ENCODE measurements at regions not wholly inside any gene's neighbourhood (a gene's known extent, or its start where the extent isn't known, plus 50 kb on each side); places are given as distances from the start of the nearest gene placed in this dataset.

DNA sequence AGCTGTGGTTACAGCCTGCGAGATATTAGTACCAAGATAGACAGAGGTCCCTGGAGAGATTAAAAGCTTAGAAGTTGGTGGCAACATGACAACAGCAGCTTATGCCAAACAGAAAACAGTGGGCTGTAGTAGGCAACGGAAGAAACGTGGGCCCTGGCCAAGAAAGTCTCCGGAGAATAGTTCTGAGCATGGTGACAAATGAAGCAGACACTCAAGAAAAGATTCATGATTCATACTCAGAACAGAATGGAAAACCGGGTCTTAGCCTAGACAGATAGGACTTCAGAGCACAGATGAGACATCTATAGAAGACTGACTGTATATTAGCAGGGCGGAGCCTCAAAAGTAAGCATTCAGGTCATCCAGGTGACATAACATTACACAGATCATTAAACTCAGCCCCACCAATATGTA is 727.4 kb downstream of the ETS1 start:
- no peak for TF ChIP-seq EZH2 (IDR thresholded peaks at IDR 0.05; ENCODE audit: borderline replicate concordance, insufficient read depth, low read length, poor library complexity, severe bottlenecking)
- no peak for TF ChIP-seq EP300 (conservative IDR thresholded peaks at IDR 0.05; ENCODE audit: poor library complexity, severe bottlenecking)
- TF ChIP-seq, protein P1, sequence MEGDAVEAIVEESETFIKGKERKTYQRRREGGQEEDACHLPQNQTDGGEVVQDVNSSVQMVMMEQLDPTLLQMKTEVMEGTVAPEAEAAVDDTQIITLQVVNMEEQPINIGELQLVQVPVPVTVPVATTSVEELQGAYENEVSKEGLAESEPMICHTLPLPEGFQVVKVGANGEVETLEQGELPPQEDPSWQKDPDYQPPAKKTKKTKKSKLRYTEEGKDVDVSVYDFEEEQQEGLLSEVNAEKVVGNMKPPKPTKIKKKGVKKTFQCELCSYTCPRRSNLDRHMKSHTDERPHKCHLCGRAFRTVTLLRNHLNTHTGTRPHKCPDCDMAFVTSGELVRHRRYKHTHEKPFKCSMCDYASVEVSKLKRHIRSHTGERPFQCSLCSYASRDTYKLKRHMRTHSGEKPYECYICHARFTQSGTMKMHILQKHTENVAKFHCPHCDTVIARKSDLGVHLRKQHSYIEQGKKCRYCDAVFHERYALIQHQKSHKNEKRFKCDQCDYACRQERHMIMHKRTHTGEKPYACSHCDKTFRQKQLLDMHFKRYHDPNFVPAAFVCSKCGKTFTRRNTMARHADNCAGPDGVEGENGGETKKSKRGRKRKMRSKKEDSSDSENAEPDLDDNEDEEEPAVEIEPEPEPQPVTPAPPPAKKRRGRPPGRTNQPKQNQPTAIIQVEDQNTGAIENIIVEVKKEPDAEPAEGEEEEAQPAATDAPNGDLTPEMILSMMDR (IDR thresholded peaks at IDR 0.05; ENCODE audit: poor library complexity, severe bottlenecking), result no peak
- TF ChIP-seq, protein P2, sequence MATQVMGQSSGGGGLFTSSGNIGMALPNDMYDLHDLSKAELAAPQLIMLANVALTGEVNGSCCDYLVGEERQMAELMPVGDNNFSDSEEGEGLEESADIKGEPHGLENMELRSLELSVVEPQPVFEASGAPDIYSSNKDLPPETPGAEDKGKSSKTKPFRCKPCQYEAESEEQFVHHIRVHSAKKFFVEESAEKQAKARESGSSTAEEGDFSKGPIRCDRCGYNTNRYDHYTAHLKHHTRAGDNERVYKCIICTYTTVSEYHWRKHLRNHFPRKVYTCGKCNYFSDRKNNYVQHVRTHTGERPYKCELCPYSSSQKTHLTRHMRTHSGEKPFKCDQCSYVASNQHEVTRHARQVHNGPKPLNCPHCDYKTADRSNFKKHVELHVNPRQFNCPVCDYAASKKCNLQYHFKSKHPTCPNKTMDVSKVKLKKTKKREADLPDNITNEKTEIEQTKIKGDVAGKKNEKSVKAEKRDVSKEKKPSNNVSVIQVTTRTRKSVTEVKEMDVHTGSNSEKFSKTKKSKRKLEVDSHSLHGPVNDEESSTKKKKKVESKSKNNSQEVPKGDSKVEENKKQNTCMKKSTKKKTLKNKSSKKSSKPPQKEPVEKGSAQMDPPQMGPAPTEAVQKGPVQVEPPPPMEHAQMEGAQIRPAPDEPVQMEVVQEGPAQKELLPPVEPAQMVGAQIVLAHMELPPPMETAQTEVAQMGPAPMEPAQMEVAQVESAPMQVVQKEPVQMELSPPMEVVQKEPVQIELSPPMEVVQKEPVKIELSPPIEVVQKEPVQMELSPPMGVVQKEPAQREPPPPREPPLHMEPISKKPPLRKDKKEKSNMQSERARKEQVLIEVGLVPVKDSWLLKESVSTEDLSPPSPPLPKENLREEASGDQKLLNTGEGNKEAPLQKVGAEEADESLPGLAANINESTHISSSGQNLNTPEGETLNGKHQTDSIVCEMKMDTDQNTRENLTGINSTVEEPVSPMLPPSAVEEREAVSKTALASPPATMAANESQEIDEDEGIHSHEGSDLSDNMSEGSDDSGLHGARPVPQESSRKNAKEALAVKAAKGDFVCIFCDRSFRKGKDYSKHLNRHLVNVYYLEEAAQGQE (IDR thresholded peaks at IDR 0.05; ENCODE audit: borderline replicate concordance), result no peak
- TF ChIP-seq RAD21 (conservative IDR thresholded peaks at IDR 0.05), result no peak
- TF ChIP-seq SMC3 (conservative IDR thresholded peaks at IDR 0.05; ENCODE audit: poor library complexity), result no peak
